Keratinocyte (primary cell): ENCODE measurements at regions not wholly inside any gene's neighbourhood (a gene's known extent, or its start where the extent isn't known, plus 50 kb on each side); places are given as distances from the start of the nearest gene placed in this dataset.

Experiments
- DNase-seq: peaks from one replicate; pipeline ENCODE4 v3.0.0-alpha.2; 2011; ENCODE audit warnings: low read depth, missing footprints, low spot score
- FAIRE-seq: peaks from 2 replicates; lab custom pipeline; 2011; peaks lifted over from hg19 to GRCh38; lab: Jason Lieb, UNC
- H2AFZ ChIP-seq: 2 replicates; pipeline ENCODE4 v1.6.0; 2012; ENCODE audit warnings: low read length, control low read depth, inconsistent platforms; ENCODE audit not compliant: control insufficient read depth
- H3K27ac ChIP-seq: 2 replicates; pipeline ENCODE4 v1.5.1; 2011; ENCODE audit warnings: low read length; ENCODE audit not compliant: control insufficient read depth, insufficient read depth
- H3K27me3 ChIP-seq: 3 replicates; pipeline ENCODE4 v1.6.0; 2011; ENCODE audit warnings: low read length; ENCODE audit not compliant: control insufficient read depth, insufficient read depth; ENCODE audit errors: extremely low read depth
- H3K36me3 ChIP-seq, 2 experiments: 2 replicates in 1 of 2; 3 replicates in 1 of 2; pipeline ENCODE4 v1.5.1; 2011; ENCODE audit warnings: low read length in 2 of 2, mild to moderate bottlenecking in 1 of 2; ENCODE audit not compliant: control insufficient read depth in 2 of 2, insufficient read depth in 2 of 2; ENCODE audit errors: extremely low read depth in 1 of 2
- H3K4me1 ChIP-seq: 3 replicates; pipeline ENCODE4 v1.5.1; 2011; ENCODE audit warnings: low read length; ENCODE audit not compliant: control insufficient read depth, insufficient read depth; ENCODE audit errors: extremely low read depth
- H3K4me2 ChIP-seq: 3 replicates; pipeline ENCODE4 v1.6.0; 2011; ENCODE audit warnings: low read depth, low read length; ENCODE audit not compliant: control insufficient read depth, insufficient read depth; ENCODE audit errors: extremely low read depth
- H3K4me3 ChIP-seq, 3 experiments: fragments of 200-600 bp in 1 of 3; sonication (generic) in 1 of 3; 2 replicates in 2 of 3; 3 replicates in 1 of 3; pipeline ENCODE4 v1.5.1; 2011 to 2016; ENCODE audit warnings: low read length in 3 of 3, mild to moderate bottlenecking in 3 of 3, control low read depth in 2 of 3, inconsistent platforms in 1 of 3, low read depth in 1 of 3, mixed read lengths in 1 of 3, mixed run types in 1 of 3, moderate library complexity in 1 of 3; ENCODE audit not compliant: control insufficient read depth in 2 of 3, insufficient read depth in 2 of 3; ENCODE audit errors: extremely low read depth in 1 of 3
- H3K79me2 ChIP-seq: 2 replicates; pipeline ENCODE4 v1.6.0; 2012; ENCODE audit warnings: low read length; ENCODE audit not compliant: control insufficient read depth, insufficient read depth
- H3K9ac ChIP-seq: 3 replicates; pipeline ENCODE4 v1.6.0; 2011; ENCODE audit warnings: low read length; ENCODE audit not compliant: control insufficient read depth, insufficient read depth; ENCODE audit errors: extremely low read depth
- H3K9me1 ChIP-seq: 3 replicates; pipeline ENCODE4 v1.6.0; 2011; ENCODE audit warnings: low read length; ENCODE audit not compliant: control insufficient read depth, insufficient read depth; ENCODE audit errors: extremely low read depth
- H3K9me3 ChIP-seq: 2 replicates; pipeline ENCODE4 v1.5.1; 2012; ENCODE audit warnings: low read depth, low read length; ENCODE audit not compliant: control insufficient read depth
- H4K20me1 ChIP-seq: 3 replicates; pipeline ENCODE4 v1.6.0; 2011; ENCODE audit warnings: low read length; ENCODE audit not compliant: control insufficient read depth, insufficient read depth; ENCODE audit errors: extremely low read depth
- CTCF ChIP-seq, 3 experiments: IDR thresholded peaks in 1 of 3; conservative IDR thresholded peaks in 1 of 3; optimal IDR thresholded peaks in 1 of 3; 2 replicates in 2 of 3; 3 replicates in 1 of 3; pipeline versions ENCODE3 to v1.5.1; 2011; ENCODE audit warnings: low read length in 3 of 3, mild to moderate bottlenecking in 3 of 3, moderate library complexity in 2 of 3, control low read depth in 1 of 3, inconsistent platforms in 1 of 3; ENCODE audit not compliant: insufficient read depth in 2 of 3; ENCODE audit errors: extremely low read depth in 1 of 3
- EZH2 ChIP-seq: IDR thresholded peaks from one replicate; pipeline ENCODE4 v1.6.1; 2012; ENCODE audit warnings: inconsistent platforms, mild to moderate bottlenecking, low read length, moderate library complexity
- dilution Hi-C: fragments of 300-500 bp; cut with MboI; formaldehyde crosslinking; loops from one replicate; pipeline ENCODE4 v1.7.0; 2020; ENCODE audit warnings: low sequenced_read_pairs; ENCODE audit not compliant: extremely low pct_ligation_motif_present

- H3K27ac ChIP-seq = no peak overlapping the region
- H3K4me2 ChIP-seq = no peak overlapping the region
- dilution Hi-C loops = no loop called here
- H4K20me1 ChIP-seq = no peaks in the 10 kb centered on the region
- no peaks in the 10 kb centered on the region for H3K79me2 ChIP-seq
- no peak for FAIRE-seq
- H3K4me3 ChIP-seq = no peak overlapping the region
- no peaks in the 10 kb centered on the region for H3K4me1 ChIP-seq
- H3K9ac ChIP-seq = no peak overlapping the region
- no peaks in the 10 kb centered on the region for H3K9me3 ChIP-seq
- TF ChIP-seq EZH2 (no peak), CTCF (optimal IDR thresholded peaks at IDR 0.05 in 1 of 3, IDR thresholded peaks at IDR 0.05 in 1 of 3, conservative IDR thresholded peaks at IDR 0.05 in 1 of 3; ENCODE audit: extremely low read depth in 1 of 3, insufficient read depth in 2 of 3, low read length in 3 of 3) (no peak)
- H3K27me3 ChIP-seq = no peaks in the 10 kb centered on the region
- H3K9me1 ChIP-seq = no peaks in the 10 kb centered on the region
- no peak for DNase-seq
- no peak overlapping the region for H2AFZ ChIP-seq
- H3K36me3 ChIP-seq = no peaks in the 10 kb centered on the region
Observed at GRCh38 chr1:55623311-55623710, 408.1 kb upstream of the USP24 start.

DNA sequence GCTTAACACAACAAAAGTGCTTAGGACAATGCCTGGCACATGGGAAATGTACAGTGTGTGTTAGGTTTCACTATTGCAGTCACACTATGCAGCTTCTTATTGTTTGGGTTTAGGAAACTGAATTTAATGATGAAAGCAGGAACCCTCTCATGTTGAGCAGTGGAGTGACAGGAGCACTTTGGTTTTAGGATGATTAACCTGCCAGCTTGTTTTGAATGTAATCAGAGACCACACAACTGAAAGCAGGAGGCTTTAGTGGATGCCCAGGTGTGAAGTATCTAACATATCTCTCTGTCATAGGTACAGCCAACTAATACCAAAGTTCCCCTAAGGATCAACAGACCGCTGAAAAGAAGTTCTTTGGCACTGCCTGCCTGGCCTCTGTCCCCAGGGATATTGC lies 406.9 kb upstream of the USP24 start:
- no peaks in the 10 kb centered on the region for H3K9me1 ChIP-seq
- H3K27ac ChIP-seq = no peak overlapping the region
- H2AFZ ChIP-seq = no peak overlapping the region
- DNase-seq (no peak), FAIRE-seq (no peak)
- H3K4me1 ChIP-seq = no peaks in the 10 kb centered on the region
- dilution Hi-C loops = no loop called here
- no peaks in the 10 kb centered on the region for H3K79me2 ChIP-seq
- no peaks in the 10 kb centered on the region for H3K27me3 ChIP-seq
- H3K4me3 ChIP-seq = no peak overlapping the region
- TF ChIP-seq EZH2 = no peak
- no peak for TF ChIP-seq CTCF (optimal IDR thresholded peaks at IDR 0.05 in 1 of 3, IDR thresholded peaks at IDR 0.05 in 1 of 3, conservative IDR thresholded peaks at IDR 0.05 in 1 of 3; ENCODE audit: extremely low read depth in 1 of 3, insufficient read depth in 2 of 3, low read length in 3 of 3)
- no peaks in the 10 kb centered on the region for H3K36me3 ChIP-seq
- H3K9ac ChIP-seq = no peak overlapping the region
- no peaks in the 10 kb centered on the region for H4K20me1 ChIP-seq
- no peak overlapping the region for H3K4me2 ChIP-seq
- H3K9me3 ChIP-seq = no peaks in the 10 kb centered on the region
